ENCODE measurements at regions not wholly inside any gene's neighbourhood (a gene's known extent, or its start where the extent isn't known, plus 50 kb on each side); places are given as distances from the start of the nearest gene placed in this dataset.
"Not testable (repeated sequence)": the region's sequence is repeated elsewhere in the genome, so short reads cannot be mapped to it uniquely, and the experiment has no call there.

GRCh38 chr15:38975282-38975990, 410.8 kb upstream of the RASGRP1 start:
- no peaks in the 10 kb centered on the region for H3K36me3 ChIP-seq (ENCODE audit: insufficient read depth, low read length)
- no peak overlapping the region for H3K4me2 ChIP-seq (ENCODE audit: low read length)

GRCh38 chr15:38991126-38991525, 426.5 kb upstream of the RASGRP1 start:
- Histone ChIP-seq H3K4me1 (ENCODE audit: control insufficient read depth, insufficient read depth, low read length) (peaks cover 38% of the 10 kb centered on the region), H3K36me3 (ENCODE audit: insufficient read depth, low read length) (no peaks in the 10 kb centered on the region), H3K4me3 (ENCODE audit: low read length) (no peak overlapping the region), H3K27me3 (ENCODE audit: control insufficient read depth, insufficient read depth, low read length) (no peaks in the 10 kb centered on the region), H3K9me3 (replicated peaks; ENCODE audit: low read length) (no peaks in the 10 kb centered on the region), H3K9ac (ENCODE audit: low read depth, low read length) (peak overlapping the region; percentile 4), H3K4me2 (ENCODE audit: low read length) (no peak overlapping the region)

More at GRCh38 chr15:38975282-38975990, 410.8 kb upstream of the RASGRP1 start:
- Histone ChIP-seq H3K4me3 (ENCODE audit: low read length) (no peak overlapping the region), H3K9me3 (replicated peaks; ENCODE audit: low read length) (no peaks in the 10 kb centered on the region), H3K4me1 (ENCODE audit: control insufficient read depth, insufficient read depth, low read length) (no peaks in the 10 kb centered on the region), H3K27me3 (ENCODE audit: control insufficient read depth, insufficient read depth, low read length) (no peaks in the 10 kb centered on the region), H3K9ac (ENCODE audit: low read depth, low read length) (no peak overlapping the region)

GRCh38 chr15:38991701-38992100, 427.1 kb upstream of the RASGRP1 start:
- Histone ChIP-seq H3K9me3 (replicated peaks; ENCODE audit: low read length) (no peaks in the 10 kb centered on the region), H3K9ac (ENCODE audit: low read depth, low read length) (peak overlapping the region; percentile 4), H3K4me1 (ENCODE audit: control insufficient read depth, insufficient read depth, low read length) (peaks cover 42% of the 10 kb centered on the region), H3K36me3 (ENCODE audit: insufficient read depth, low read length) (no peaks in the 10 kb centered on the region), H3K4me3 (ENCODE audit: low read length) (no peak overlapping the region), H3K4me2 (ENCODE audit: low read length) (no peak overlapping the region), H3K27me3 (ENCODE audit: control insufficient read depth, insufficient read depth, low read length) (no peaks in the 10 kb centered on the region)

- Histone ChIP-seq H3K9ac (ENCODE audit: low read depth, low read length) (peak overlapping the region; percentile 3), H3K27me3 (ENCODE audit: control insufficient read depth, insufficient read depth, low read length) (no peaks in the 10 kb centered on the region), H3K9me3 (replicated peaks; ENCODE audit: low read length) (no peaks in the 10 kb centered on the region), H3K4me3 (ENCODE audit: low read length) (no peak overlapping the region), H3K4me2 (ENCODE audit: low read length) (no peak overlapping the region), H3K36me3 (ENCODE audit: insufficient read depth, low read length) (no peaks in the 10 kb centered on the region), H3K4me1 (ENCODE audit: control insufficient read depth, insufficient read depth, low read length) (peaks cover 50% of the 10 kb centered on the region)
Measured at GRCh38 chr15:38992506-38992905, 427.9 kb upstream of the RASGRP1 start.

GRCh38 chr15:38992930-38993329, 428.3 kb upstream of the RASGRP1 start:
- Histone ChIP-seq H3K4me3 (ENCODE audit: low read length) (no peak overlapping the region), H3K9me3 (replicated peaks; ENCODE audit: low read length) (no peaks in the 10 kb centered on the region), H3K4me2 (ENCODE audit: low read length) (no peak overlapping the region), H3K36me3 (ENCODE audit: insufficient read depth, low read length) (no peaks in the 10 kb centered on the region), H3K27me3 (ENCODE audit: control insufficient read depth, insufficient read depth, low read length) (no peaks in the 10 kb centered on the region), H3K9ac (ENCODE audit: low read depth, low read length) (no peak overlapping the region), H3K4me1 (ENCODE audit: control insufficient read depth, insufficient read depth, low read length) (peaks cover 54% of the 10 kb centered on the region)

GRCh38 chr15:38994310-38994709, 429.7 kb upstream of the RASGRP1 start:
- no peak overlapping the region for H3K4me3 ChIP-seq (ENCODE audit: low read length)
- no peak overlapping the region for H3K4me2 ChIP-seq (ENCODE audit: low read length)
- H3K27me3 ChIP-seq (ENCODE audit: control insufficient read depth, insufficient read depth, low read length), result no peaks in the 10 kb centered on the region
- H3K9ac ChIP-seq (ENCODE audit: low read depth, low read length), result peak overlapping the region; percentile 8
- H3K4me1 ChIP-seq (ENCODE audit: control insufficient read depth, insufficient read depth, low read length), result peaks cover 54% of the 10 kb centered on the region
- no peaks in the 10 kb centered on the region for H3K9me3 ChIP-seq (replicated peaks; ENCODE audit: low read length)
- no peaks in the 10 kb centered on the region for H3K36me3 ChIP-seq (ENCODE audit: insufficient read depth, low read length)

- H3K4me1 ChIP-seq (ENCODE audit: control insufficient read depth, insufficient read depth, low read length), result peaks cover 54% of the 10 kb centered on the region
Measured at GRCh38 chr15:38996111-38996631, 431.6 kb upstream of the RASGRP1 start.

GRCh38 chr15:38997841-38998240, 433.2 kb upstream of the RASGRP1 start:
- H3K27me3 ChIP-seq (ENCODE audit: control insufficient read depth, insufficient read depth, low read length), result no peaks in the 10 kb centered on the region
- no peaks in the 10 kb centered on the region for H3K36me3 ChIP-seq (ENCODE audit: insufficient read depth, low read length)
- no peak overlapping the region for H3K4me3 ChIP-seq (ENCODE audit: low read length)
- H3K9ac ChIP-seq (ENCODE audit: low read depth, low read length), result no peak overlapping the region
- no peak overlapping the region for H3K4me2 ChIP-seq (ENCODE audit: low read length)
- H3K4me1 ChIP-seq (ENCODE audit: control insufficient read depth, insufficient read depth, low read length), result peaks cover 45% of the 10 kb centered on the region
- no peaks in the 10 kb centered on the region for H3K9me3 ChIP-seq (replicated peaks; ENCODE audit: low read length)

More at GRCh38 chr15:38996111-38996631, 431.6 kb upstream of the RASGRP1 start:
- H3K4me3 ChIP-seq (ENCODE audit: low read length), result no peak overlapping the region
- H3K36me3 ChIP-seq (ENCODE audit: insufficient read depth, low read length), result no peaks in the 10 kb centered on the region
- H3K27me3 ChIP-seq (ENCODE audit: control insufficient read depth, insufficient read depth, low read length), result no peaks in the 10 kb centered on the region
- no peaks in the 10 kb centered on the region for H3K9me3 ChIP-seq (replicated peaks; ENCODE audit: low read length)
- H3K9ac ChIP-seq (ENCODE audit: low read depth, low read length), result peak overlapping the region; percentile 77
- peak overlapping the region; percentile 30 for H3K4me2 ChIP-seq (ENCODE audit: low read length)

GRCh38 chr15:39000008-39000734, 435.6 kb upstream of the RASGRP1 start:
- Histone ChIP-seq H3K4me2 (ENCODE audit: low read length) (no peak overlapping the region), H3K4me3 (ENCODE audit: low read length) (no peak overlapping the region), H3K4me1 (ENCODE audit: control insufficient read depth, insufficient read depth, low read length) (peaks cover 25% of the 10 kb centered on the region), H3K36me3 (ENCODE audit: insufficient read depth, low read length) (no peaks in the 10 kb centered on the region), H3K9ac (ENCODE audit: low read depth, low read length) (no peak overlapping the region), H3K27me3 (ENCODE audit: control insufficient read depth, insufficient read depth, low read length) (no peaks in the 10 kb centered on the region), H3K9me3 (replicated peaks; ENCODE audit: low read length) (no peaks in the 10 kb centered on the region)

GRCh38 chr15:39009740-39010139, 445.1 kb upstream of the RASGRP1 start:
- no peak overlapping the region for H3K4me3 ChIP-seq (ENCODE audit: low read length)
- H3K36me3 ChIP-seq (ENCODE audit: insufficient read depth, low read length), result no peaks in the 10 kb centered on the region
- H3K9ac ChIP-seq (ENCODE audit: low read depth, low read length), result no peak overlapping the region
- H3K4me1 ChIP-seq (ENCODE audit: control insufficient read depth, insufficient read depth, low read length), result no peaks in the 10 kb centered on the region
- H3K27me3 ChIP-seq (ENCODE audit: control insufficient read depth, insufficient read depth, low read length), result no peaks in the 10 kb centered on the region
- peaks cover 10% of the 10 kb centered on the region for H3K9me3 ChIP-seq (replicated peaks; ENCODE audit: low read length)
- H3K4me2 ChIP-seq (ENCODE audit: low read length), result no peak overlapping the region

GRCh38 chr15:39011066-39011465, 446.5 kb upstream of the RASGRP1 start:
- H3K9me3 ChIP-seq (replicated peaks; ENCODE audit: low read length), result peaks cover 10% of the 10 kb centered on the region
- not testable (repeated sequence) for H3K27me3 ChIP-seq (ENCODE audit: control insufficient read depth, insufficient read depth, low read length); H3K4me1 ChIP-seq (ENCODE audit: control insufficient read depth, insufficient read depth, low read length); H3K4me3 ChIP-seq (ENCODE audit: low read length); H3K36me3 ChIP-seq (ENCODE audit: insufficient read depth, low read length); H3K4me2 ChIP-seq (ENCODE audit: low read length); H3K9ac ChIP-seq (ENCODE audit: low read depth, low read length)

Measured in skeletal muscle satellite cell (primary cell).